IMR-90 (cell line): ENCODE measurements at regions not wholly inside any gene's neighbourhood (a gene's known extent, or its start where the extent isn't known, plus 50 kb on each side); places are given as distances from the start of the nearest gene placed in this dataset.
A peak's percentile ranks its signal among the peaks of the same experiment; 100 is the strongest.

Experiments used
- ATAC-seq: fragments of 200-7000 bp; cut with Tn5 transposase; 2 replicates; pipeline ENCODE4 v1.9.1; 2020; ENCODE audit warnings: low read depth, mild to moderate bottlenecking, moderate library complexity
- BruUV-seq: library from RNA; stranded (reverse); fragments of 400-500 nt; replicated peaks from 2 replicates; lab custom pipeline; 2021; lab: Mats Ljungman, UMichigan
- CTCF ChIA-PET: fragments of 300-600 bp; formaldehyde crosslinking; extraction: SDS; loops from one replicate; lab custom pipeline; 2021; ENCODE audit warnings: antibody characterized with exemption; lab: Yijun Ruan, JAX
- POLR2A ChIA-PET: fragments of 300-600 bp; sonication (Branson Sonifier 250); formaldehyde crosslinking; loops from one replicate; lab custom pipeline; 2022; ENCODE audit warnings: antibody characterized with exemption; ENCODE audit not compliant: unreplicated experiment; lab: Charles Lee
- DNase-seq: peaks from one replicate; pipeline ENCODE4 v3.0.0; 2013
- H2AFZ ChIP-seq: replicated peaks from 2 replicates; pipeline ENCODE3; 2013; ENCODE audit warnings: low read length, mild to moderate bottlenecking; ENCODE audit not compliant: poor library complexity
- H2AK5ac ChIP-seq: 2 replicates; pipeline ENCODE4 v1.6.1; 2013; ENCODE audit warnings: low read depth, low read length, inconsistent platforms
- H2AK9ac ChIP-seq: replicated peaks from 2 replicates; pipeline ENCODE3; 2013; ENCODE audit warnings: mild to moderate bottlenecking, low read depth, low read length, moderate library complexity; ENCODE audit not compliant: poor library complexity
- H2BK120ac ChIP-seq: 2 replicates; pipeline ENCODE4 v1.6.1; 2013; ENCODE audit warnings: low read depth, low read length, inconsistent platforms
- H2BK15ac ChIP-seq: 3 replicates; pipeline ENCODE4 v1.6.1; 2013; ENCODE audit warnings: low read depth, low read length, inconsistent platforms
- H2BK20ac ChIP-seq: 2 replicates; pipeline ENCODE4 v1.6.1; 2013; ENCODE audit warnings: low read depth, mild to moderate bottlenecking, inconsistent platforms, low read length, moderate library complexity
- H2BK5ac ChIP-seq: 2 replicates; pipeline ENCODE4 v1.6.1; 2013; ENCODE audit warnings: mild to moderate bottlenecking, low read depth, low read length, inconsistent platforms; ENCODE audit not compliant: poor library complexity, severe bottlenecking
- H3K14ac ChIP-seq: replicated peaks from 2 replicates; pipeline ENCODE4 v1.6.1; 2013; ENCODE audit warnings: low read depth, low read length, inconsistent platforms
- H3K18ac ChIP-seq: 2 replicates; pipeline ENCODE4 v1.6.1; 2013; ENCODE audit warnings: low read depth, low read length, control low read depth
- H3K23ac ChIP-seq: 2 replicates; pipeline ENCODE4 v1.6.1; 2013; ENCODE audit warnings: low read depth, low read length, inconsistent platforms
- H3K27ac ChIP-seq: 2 replicates; pipeline ENCODE4 v1.5.1; 2013; ENCODE audit warnings: mild to moderate bottlenecking, control low read depth, low read length; ENCODE audit not compliant: insufficient read depth
- H3K27me3 ChIP-seq: 2 replicates; pipeline ENCODE4 v1.6.1; 2013; ENCODE audit warnings: low read length; ENCODE audit not compliant: control insufficient read depth, insufficient read depth
- H3K36me3 ChIP-seq: 2 replicates; pipeline ENCODE4 v1.6.1; 2013; ENCODE audit warnings: low read length, mixed read lengths; ENCODE audit not compliant: control insufficient read depth, insufficient read depth
- H3K4ac ChIP-seq: 2 replicates; pipeline ENCODE4 v1.6.1; 2013; ENCODE audit warnings: low read depth, low read length, inconsistent platforms
- H3K4me1 ChIP-seq: 2 replicates; pipeline ENCODE4 v1.6.1; 2013; ENCODE audit warnings: low read length, mixed read lengths; ENCODE audit not compliant: control insufficient read depth, insufficient read depth
- H3K4me2 ChIP-seq: 2 replicates; pipeline ENCODE4 v1.6.1; 2013; ENCODE audit warnings: low read depth, mild to moderate bottlenecking, control low read depth, low read length, moderate library complexity
- H3K4me3 ChIP-seq: 2 replicates; pipeline ENCODE4 v1.5.1; 2013; ENCODE audit warnings: low read depth, mild to moderate bottlenecking, control low read depth, low read length, moderate library complexity; ENCODE audit not compliant: insufficient read depth
- H3K56ac ChIP-seq: 2 replicates; pipeline ENCODE4 v1.6.1; 2013; ENCODE audit warnings: low read length, inconsistent platforms; ENCODE audit not compliant: insufficient read depth; ENCODE audit errors: extremely low read depth
- H3K79me1 ChIP-seq, 2 experiments: 2 replicates each; pipeline ENCODE4 v1.6.1; 2013; ENCODE audit warnings: low read length in 2 of 2, inconsistent platforms in 1 of 2, low read depth in 1 of 2
- H3K9ac ChIP-seq: 2 replicates; pipeline ENCODE4 v1.6.1; 2013; ENCODE audit warnings: low read depth, low read length, control low read depth
- H3K9me1 ChIP-seq: 2 replicates; pipeline ENCODE4 v1.6.1; 2013; ENCODE audit warnings: low read length, inconsistent platforms; ENCODE audit not compliant: insufficient read depth
- H3K9me3 ChIP-seq: 2 replicates; pipeline ENCODE4 v1.6.1; 2013; ENCODE audit warnings: low read length; ENCODE audit not compliant: control insufficient read depth, insufficient read depth
- H4K20me1 ChIP-seq: 2 replicates; pipeline ENCODE4 v1.6.1; 2013; ENCODE audit warnings: low read length, inconsistent platforms; ENCODE audit not compliant: insufficient read depth
- H4K5ac ChIP-seq: 2 replicates; pipeline ENCODE4 v1.6.1; 2013; ENCODE audit warnings: mild to moderate bottlenecking, low read depth, low read length, control low read depth
- H4K8ac ChIP-seq, 2 experiments: 2 replicates each; pipeline ENCODE4 v1.6.1; 2013; ENCODE audit warnings: low read depth in 2 of 2, low read length in 2 of 2, control low read depth in 1 of 2, inconsistent platforms in 1 of 2
- H4K91ac ChIP-seq: 2 replicates; pipeline ENCODE4 v1.6.1; 2013; ENCODE audit warnings: low read depth, low read length, inconsistent platforms; ENCODE audit not compliant: insufficient read depth
- CEBPB ChIP-seq: IDR thresholded peaks from 2 replicates; pipeline ENCODE4 v1.6.1; 2012; ENCODE audit warnings: low read depth, low read length, improper control_type of control experiment
- FOS ChIP-seq: fragments of 150-350 bp; IDR thresholded peaks from 2 replicates; pipeline ENCODE4 v1.6.1; 2016; ENCODE audit warnings: low read depth, low read length
- MXI1 ChIP-seq: IDR thresholded peaks from 2 replicates; pipeline ENCODE4 v1.6.1; 2012; ENCODE audit warnings: low read depth, mild to moderate bottlenecking, low read length, moderate library complexity, borderline replicate concordance
- WGBS, 2 experiments: methylation state at CpG; one replicate each; pipeline versions ENCODE4 v1.1.5 to v1.1.7; 2013; ENCODE audit warnings: missing lambda C conversion rate in 2 of 2; ENCODE audit not compliant: insufficient read length in 1 of 2; ENCODE audit errors: extremely low coverage in 2 of 2; 5-methylcytosine and 5-hydroxymethylcytosine counted together
- dilution Hi-C: fragments of 300-500 bp; cut with HindIII; formaldehyde crosslinking; loops from one replicate; pipeline ENCODE4 v1.14.3; 2018; ENCODE audit warnings: low sequenced_read_pairs; ENCODE audit not compliant: unreplicated experiment
- in situ Hi-C: fragments of 300-500 bp; cut with MboI; formaldehyde crosslinking; loops from 3 replicates; pipeline ENCODE4 v1.14.3; 2019; ENCODE audit warnings: low sequenced_read_pairs, inconsistent platforms, mixed read lengths
- intact Hi-C: fragments of 100-400 bp; cut with micrococcal nuclease; formaldehyde crosslinking; loops from 2 replicates; pipeline ENCODE4 v1.10.0; 2022

- H3K4me2 ChIP-seq = no peak overlapping the region
- no peak overlapping the region for H2AK9ac ChIP-seq
- H3K79me1 ChIP-seq = no peaks in the 10 kb centered on the region
- H3K36me3 ChIP-seq = no peaks in the 10 kb centered on the region
- H2BK20ac ChIP-seq = no peak overlapping the region
- ChIA-PET CTCF (no interaction called here), POLR2A (no interaction called here)
- no TSS peak for BruUV-seq
- no peak overlapping the region for H2AK5ac ChIP-seq
- no peaks in the 10 kb centered on the region for H3K9me1 ChIP-seq
- no peak overlapping the region for H3K18ac ChIP-seq
- dilution Hi-C loops = no loop called here
- H2BK120ac ChIP-seq = no peak overlapping the region
- H2BK5ac ChIP-seq = no peak overlapping the region
- WGBS, 2 experiments = no CpG with 5 or more reads among the region's 1 CpG
- ATAC-seq = no peak
- in situ Hi-C loops = no loop called here
- H2BK15ac ChIP-seq = no peak overlapping the region
- peak; percentile 76 for TF ChIP-seq CEBPB
- TF ChIP-seq FOS = no peak
- TF ChIP-seq MXI1 = no peak
- intact Hi-C loops = no loop called here
- no peak overlapping the region for H3K4ac ChIP-seq
- H4K20me1 ChIP-seq = no peaks in the 10 kb centered on the region
- no peaks in the 10 kb centered on the region for H3K27me3 ChIP-seq
- H3K4me3 ChIP-seq = no peak overlapping the region
- no peak overlapping the region for H4K5ac ChIP-seq
- no peak overlapping the region for H2AFZ ChIP-seq
- no peak overlapping the region for H4K8ac ChIP-seq
- no peak overlapping the region for H3K56ac ChIP-seq
- no peak overlapping the region for H3K27ac ChIP-seq
- no peaks in the 10 kb centered on the region for H3K4me1 ChIP-seq
- no peak overlapping the region for H3K23ac ChIP-seq
- H4K91ac ChIP-seq = no peak overlapping the region
- H3K14ac ChIP-seq = no peak overlapping the region
- H3K9me3 ChIP-seq = no peaks in the 10 kb centered on the region
- no peak for DNase-seq
- H3K9ac ChIP-seq = no peak overlapping the region
Observed at GRCh38 chr1:221911714-221912113, 169.8 kb upstream of the DUSP10 start.
